ENCODE measurements at regions not wholly inside any gene's neighbourhood (a gene's known extent, or its start where the extent isn't known, plus 50 kb on each side); places are given as distances from the start of the nearest gene placed in this dataset.
"Not testable (repeated sequence)": the region's sequence is repeated elsewhere in the genome, so short reads cannot be mapped to it uniquely, and the experiment has no call there.

DNA sequence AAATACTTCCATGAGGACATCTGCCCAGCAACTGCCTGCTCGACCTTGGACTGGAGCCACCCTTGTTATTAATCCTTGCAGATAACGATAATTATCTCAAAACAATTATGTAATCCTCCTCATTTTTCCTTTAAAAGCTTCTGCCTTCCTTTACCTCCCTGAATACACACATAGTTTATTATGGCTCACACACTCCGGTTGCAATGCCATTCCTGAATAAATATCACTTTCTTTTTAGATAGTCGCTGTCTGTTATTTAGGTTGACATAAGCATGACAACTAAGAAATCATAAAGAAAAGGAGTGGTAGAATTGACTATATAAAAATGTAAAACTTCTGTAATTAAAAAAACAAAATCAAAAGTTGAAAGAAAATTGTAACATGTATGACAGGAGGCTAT, 64.8 kb downstream of the B4GALT7 start:
- not testable (repeated sequence) for DNase-seq (ENCODE audit: low read depth)

DNA sequence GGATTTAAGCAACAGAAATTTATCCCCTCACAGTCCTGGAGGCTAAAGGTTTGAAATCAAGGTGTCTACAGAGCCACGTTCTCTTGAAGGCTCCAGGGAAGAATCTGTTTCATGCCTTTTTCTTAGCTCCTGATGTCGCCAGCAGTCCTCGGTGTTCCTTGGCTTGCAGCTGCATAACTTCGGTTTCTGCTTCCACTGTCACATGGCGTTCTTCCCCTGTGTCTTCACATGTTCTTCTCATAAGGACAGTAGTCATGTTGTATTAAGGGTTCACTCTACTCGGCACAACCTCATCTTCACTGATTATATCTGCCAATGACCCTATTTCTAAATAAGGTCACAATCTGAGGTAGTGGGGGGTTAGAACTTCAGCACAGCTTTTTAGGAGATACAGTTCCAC, 65.2 kb downstream of the B4GALT7 start:
- not testable (repeated sequence) for DNase-seq (ENCODE audit: low read depth)

DNA sequence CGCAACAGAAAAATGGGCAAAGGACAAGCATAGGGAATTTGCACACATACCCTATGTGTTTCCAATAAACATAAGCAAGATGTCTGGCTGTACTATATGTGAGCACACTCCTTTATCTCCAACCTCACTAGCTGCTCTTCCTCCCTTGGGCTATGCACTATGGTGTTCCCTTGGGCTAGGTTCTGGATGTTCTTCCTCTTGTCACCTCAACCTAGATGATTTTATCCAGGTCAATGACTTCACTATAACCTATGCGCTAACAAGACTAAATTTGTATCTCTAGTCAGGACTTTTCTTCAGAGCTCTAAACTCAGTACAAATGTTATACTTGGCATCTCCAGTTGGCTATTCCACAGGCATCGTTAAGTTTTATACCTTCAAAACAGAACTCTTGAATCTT, 66.0 kb downstream of the B4GALT7 start:
- DNase-seq (ENCODE audit: low read depth), result not testable (repeated sequence)

DNA sequence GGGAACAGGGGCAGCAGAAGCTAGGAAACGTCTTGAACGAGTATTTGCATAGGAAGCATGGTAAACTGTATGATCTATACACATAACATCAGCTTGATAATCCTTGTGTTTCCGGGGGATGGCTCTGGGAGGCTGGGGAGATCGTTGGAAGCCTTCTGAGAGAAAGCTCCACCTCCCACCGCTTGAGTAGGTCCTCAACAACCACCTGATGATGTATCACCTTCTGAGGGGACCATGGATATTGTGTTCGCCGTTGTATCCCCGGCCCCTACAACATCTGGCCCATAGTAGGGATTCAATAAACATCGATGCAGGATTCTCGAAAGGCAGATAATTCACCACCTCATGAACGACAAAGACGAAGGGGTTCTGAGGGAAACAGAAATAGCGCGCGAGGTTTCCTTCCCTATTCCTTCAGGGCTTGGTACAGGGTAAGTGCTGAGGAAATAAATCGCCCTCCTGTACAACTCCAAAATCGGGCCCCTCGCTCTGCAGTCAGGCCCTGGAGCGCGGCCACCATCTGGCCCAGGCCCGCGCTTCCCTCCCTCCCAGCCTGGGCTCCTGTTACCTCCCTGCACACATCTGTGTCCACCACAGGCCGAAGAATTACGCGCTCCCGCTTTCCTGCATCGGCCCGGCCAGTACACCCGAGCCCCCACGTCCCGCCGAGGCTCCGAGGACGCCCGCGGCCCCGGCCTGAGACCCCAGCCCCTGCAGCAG, 71.3 kb downstream of the B4GALT7 start:
- not testable (repeated sequence) for DNase-seq (ENCODE audit: low read depth)

DNA sequence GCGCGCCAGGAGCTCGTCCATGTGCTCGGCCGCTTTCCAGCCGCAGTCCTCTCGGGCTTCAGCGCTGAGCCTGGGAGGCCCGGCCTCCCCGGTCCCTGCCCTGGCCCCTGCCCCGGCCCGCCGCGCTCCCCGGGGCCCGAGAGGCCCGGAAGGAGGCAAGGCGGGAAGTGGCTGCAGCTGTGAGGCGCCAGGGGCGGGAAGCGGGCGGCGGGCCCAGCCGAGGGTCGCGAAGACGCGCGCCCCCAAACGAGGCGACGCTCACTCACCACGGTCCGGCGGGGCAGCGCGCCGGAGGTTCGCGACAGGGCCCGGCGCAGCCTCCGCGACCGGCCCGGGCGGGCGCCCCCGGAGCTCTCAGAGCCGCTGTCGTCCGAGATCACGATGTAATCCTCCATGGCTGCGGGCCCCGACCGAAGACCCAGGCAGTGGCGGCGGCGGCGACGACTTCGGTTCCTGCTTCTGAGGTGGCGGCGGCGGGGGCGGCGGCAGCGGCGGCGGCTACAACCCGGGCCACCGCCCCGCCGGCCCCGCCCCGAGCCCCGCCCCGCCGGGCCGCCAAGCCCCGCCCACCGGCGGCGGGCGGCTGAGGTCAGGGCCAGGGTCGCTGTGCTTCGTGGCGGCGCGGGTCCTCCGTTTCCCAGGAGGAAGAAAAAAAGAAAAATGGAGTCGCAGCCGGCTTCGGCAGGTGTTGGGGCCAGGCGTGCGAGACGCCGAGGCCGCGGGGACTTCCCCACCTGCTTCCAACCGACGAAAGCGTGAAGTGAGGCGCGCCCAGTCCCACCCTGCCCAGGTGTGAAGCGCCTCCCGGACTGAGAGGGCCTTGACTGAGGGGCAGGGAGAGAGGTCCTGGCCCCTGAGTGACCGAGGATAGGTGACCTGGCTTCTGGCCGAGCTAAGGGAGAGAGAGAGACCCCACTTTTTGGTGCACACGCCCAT, 72.1 kb downstream of the B4GALT7 start:
- DNase-seq (ENCODE audit: low read depth), result peak; percentile 2
